H54 (cell line): ENCODE measurements at regions not wholly inside any gene's neighbourhood (a gene's known extent, or its start where the extent isn't known, plus 50 kb on each side); places are given as distances from the start of the nearest gene placed in this dataset.
"Not testable (repeated sequence)": the region's sequence is repeated elsewhere in the genome, so short reads cannot be mapped to it uniquely, and the experiment has no call there.

Experiments
- DNase-seq: peaks from one replicate; pipeline ENCODE4 v3.0.0; 2011; ENCODE audit warnings: low spot score, mixed read lengths; ENCODE audit not compliant: insufficient read length
- FAIRE-seq: peaks from 3 replicates; lab custom pipeline; 2011; peaks lifted over from hg19 to GRCh38; lab: Jason Lieb, UNC
- POLR2A ChIP-seq: IDR thresholded peaks from 2 replicates; pipeline ENCODE4 v1.6.1; 2011; ENCODE audit warnings: low read depth, mild to moderate bottlenecking, low read length

DNA sequence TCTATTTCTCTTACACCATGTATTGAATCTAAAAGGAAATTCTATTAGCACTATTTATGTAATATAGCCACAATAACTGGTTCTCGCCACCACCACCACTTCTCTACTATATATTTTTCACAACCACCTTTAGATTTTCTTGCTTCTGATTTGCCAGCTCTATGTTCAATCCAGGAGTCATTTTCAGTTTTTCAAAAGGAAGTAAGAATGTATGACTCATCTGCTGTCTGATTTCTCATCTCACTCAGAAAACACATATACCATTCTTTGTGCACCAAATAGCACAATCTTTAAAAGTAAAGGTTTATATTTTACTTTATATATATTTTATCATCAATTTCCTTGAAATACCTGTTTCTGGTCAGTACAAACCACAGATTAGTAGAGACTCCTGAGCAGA is 1127.5 kb downstream of the TAF11L14 start:
- FAIRE-seq (peak; percentile 95), DNase-seq (no peak)
- no peak for TF ChIP-seq POLR2A

DNA sequence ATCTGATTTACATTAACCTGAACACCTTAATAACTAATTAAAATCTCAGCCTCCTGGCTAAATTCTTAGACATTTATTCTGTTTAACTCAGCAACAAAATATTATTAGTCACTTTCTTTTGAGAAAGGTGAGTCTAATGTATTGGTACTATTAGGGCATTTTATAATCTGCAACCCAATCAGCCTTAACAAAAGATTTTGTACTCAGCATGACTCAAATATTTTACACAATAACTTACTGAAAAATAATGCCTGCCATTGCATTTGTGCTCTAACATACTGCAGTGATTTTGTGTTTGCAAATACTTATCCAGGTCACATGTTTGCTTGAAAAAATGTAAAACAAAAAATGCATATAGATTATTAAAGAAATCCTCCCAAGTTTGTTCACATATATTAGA is 1129.9 kb downstream of the TAF11L14 start:
- FAIRE-seq = no peak
- no peak for DNase-seq
- no peak for TF ChIP-seq POLR2A

DNA sequence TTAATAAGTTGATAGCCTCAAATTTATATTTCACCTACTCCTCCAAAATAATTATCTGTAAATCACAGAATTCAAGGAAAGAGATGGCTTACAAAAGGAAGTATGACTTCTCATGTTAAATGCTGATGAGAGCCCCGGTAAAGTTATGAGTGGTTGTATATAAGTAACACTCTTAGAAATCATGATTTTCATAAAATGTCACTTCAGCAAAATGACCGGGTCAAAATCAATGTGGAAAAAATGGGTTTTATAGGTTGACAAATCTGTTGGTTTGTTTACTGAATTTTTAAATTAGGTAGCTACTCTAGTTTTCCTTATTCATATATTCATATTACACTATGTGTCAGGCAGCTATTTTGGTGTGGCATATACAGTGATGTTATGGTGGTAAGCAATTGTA is 1131.0 kb downstream of the TAF11L14 start:
- no peak for TF ChIP-seq POLR2A
- FAIRE-seq = no peak
- DNase-seq = no peak

DNA sequence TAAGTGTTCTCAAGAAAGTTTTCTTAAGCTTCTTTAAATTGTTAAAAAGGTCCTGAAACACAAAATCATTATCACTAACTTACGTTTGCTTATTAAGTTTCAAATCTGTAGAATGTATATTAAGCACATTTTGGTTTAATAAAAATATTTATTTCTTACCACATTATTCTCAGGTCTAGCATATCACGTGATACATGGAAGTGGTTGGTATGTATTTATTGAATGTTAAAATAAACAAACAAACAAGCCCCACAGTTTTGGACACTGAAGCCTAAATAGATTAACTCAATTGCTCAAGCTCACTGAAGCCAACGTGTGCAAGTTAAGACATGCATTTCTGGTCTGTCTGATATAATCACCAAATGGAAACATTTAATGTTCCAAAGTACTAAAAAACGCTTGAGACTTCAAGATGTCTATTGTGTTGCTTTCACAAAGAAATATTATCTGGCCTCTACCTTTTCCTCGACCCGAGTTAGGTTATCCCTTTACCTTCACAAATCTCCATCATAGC is 1136.9 kb downstream of the TAF11L14 start:
- TF ChIP-seq POLR2A = no peak
- DNase-seq (no peak), FAIRE-seq (peak; percentile 69)

DNA sequence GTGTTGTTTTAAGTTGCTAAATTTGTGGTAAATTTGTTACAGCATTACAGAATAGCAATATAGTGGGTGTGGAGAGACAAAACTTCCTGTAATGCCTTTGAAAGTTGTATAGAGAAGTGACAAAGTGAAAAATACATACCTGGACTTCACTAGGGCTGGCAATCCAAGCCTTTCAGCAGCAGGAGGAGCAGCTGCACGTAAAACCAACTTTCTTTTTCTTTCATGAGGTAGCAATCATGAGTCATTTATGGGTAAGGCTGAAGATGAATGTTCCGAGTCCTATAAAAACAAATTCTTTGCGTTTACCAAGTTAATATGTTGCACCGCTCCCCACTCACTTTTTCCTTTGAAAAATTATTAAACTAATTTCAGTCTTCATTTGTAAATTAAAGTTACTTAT is 1138.2 kb downstream of the TAF11L14 start:
- TF ChIP-seq POLR2A = no peak
- FAIRE-seq (peak; percentile 97), DNase-seq (no peak)

DNA sequence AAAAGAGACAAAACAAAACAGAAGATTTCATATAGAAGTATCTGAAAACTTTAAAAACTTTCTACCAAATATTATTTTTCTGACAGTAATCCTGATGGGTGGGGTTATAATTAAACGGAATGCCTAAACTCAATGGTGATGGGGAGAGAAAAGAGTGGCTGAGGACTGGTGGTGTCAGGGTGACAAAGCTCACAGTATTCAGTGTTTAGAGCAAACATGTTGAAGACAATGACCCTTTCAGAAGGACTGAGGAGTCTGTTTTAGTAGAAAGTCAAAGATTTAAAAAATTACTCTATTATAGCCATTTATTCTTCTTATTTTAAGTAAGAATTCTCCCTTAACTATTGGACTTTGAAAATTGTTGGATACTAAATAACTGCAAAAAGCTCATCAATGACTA is 1144.0 kb downstream of the TAF11L14 start:
- FAIRE-seq (no peak), DNase-seq (no peak)
- no peak for TF ChIP-seq POLR2A

DNA sequence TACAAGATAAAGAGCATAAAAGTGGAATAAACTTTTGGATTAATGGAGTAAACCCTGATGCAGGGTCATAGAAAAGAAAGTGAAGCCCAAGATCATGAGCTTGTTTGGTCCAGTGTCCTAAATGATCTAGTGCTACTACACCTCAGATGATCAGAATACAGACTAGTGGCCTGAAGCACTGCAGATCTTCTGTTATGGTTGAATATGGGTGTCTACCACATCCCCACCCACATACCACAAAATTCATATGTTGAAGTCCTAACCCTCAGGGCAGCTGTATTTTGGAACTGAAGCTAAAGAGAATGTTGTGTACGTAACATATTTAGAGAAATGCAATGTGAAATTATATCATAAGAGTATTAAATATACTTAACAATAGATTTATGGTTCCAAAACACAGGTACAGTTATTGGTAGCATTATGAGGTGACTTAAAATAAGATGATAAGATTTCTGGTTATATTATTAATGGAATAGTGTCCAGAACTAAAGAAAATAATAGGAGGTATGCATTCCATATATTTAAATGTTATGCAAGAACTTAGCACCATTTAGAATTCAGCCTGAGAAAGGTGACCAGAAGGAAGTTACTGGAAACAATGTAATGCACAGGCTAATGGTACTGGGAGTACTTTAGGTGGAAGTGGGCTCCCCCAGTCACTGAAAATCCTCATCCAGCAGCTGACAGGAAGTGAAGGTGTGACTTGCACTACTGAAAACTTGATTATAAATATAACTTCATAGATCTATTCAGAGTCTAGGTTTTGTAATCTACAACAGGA is 1155.1 kb downstream of the TAF11L14 start:
- FAIRE-seq (no peak), DNase-seq (no peak)
- TF ChIP-seq POLR2A = no peak

DNA sequence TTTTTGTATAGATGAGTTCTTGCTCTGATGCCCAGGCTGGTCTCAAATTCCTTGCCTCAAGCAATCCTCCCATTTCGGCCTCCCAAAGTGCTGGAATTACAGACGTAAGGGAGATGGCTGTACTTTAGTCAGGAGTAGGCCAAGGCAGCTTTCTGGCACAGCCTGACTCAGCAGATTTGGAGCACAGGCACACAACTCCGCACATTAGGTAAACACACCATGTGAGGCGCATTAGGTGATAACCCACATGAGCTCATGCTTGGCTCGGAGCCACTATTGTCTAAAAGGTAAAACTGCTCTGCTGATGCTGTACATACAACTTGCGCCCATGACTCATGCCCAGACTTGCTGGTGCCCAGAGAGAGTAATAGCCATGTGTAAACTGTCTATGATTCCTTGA is 1157.9 kb downstream of the TAF11L14 start:
- DNase-seq (peak; percentile 15), FAIRE-seq (peak; percentile 98)
- no peak for TF ChIP-seq POLR2A

DNA sequence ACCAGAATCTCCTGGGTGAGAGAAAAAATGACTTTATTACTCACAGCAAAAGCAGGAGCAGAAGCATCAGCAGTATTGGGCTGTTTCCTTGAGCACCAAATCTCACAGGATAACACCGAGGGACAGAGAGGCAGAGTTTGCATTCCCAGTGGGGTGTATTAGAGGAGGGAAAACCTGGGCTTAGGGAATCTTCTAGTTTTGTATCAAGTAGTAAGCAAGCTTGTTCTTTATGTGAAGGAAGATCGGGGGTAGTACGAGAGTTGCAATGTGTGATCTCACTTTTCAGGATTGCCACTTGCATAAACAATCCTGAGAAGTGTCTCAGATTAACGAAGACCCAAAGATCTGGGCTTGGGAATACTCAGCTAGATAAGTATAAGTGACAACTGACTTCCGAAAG is 1163.0 kb downstream of the TAF11L14 start:
- FAIRE-seq (peak; percentile 57), DNase-seq (no peak)
- no peak for TF ChIP-seq POLR2A

DNA sequence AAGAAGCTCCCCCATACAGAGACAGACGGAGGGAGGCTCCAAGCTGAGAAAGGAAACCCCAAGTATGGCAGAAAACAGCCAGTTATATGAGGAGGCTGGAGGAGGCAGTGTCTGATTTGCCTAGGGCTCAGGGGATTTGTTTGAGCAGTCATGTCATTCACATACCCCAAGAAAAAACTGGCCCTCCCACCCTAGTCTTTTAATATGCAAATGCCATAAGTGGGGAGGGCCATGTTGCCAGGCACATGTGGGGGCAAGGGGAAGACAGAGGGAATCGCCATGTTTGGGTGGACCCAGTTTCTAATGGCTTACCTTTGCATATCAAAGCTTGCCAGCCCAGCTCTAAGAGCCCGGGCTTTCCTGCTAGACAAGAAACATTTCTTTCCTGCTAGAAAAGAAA is 1163.8 kb downstream of the TAF11L14 start:
- TF ChIP-seq POLR2A = no peak
- no peak for DNase-seq
- FAIRE-seq = no peak

DNA sequence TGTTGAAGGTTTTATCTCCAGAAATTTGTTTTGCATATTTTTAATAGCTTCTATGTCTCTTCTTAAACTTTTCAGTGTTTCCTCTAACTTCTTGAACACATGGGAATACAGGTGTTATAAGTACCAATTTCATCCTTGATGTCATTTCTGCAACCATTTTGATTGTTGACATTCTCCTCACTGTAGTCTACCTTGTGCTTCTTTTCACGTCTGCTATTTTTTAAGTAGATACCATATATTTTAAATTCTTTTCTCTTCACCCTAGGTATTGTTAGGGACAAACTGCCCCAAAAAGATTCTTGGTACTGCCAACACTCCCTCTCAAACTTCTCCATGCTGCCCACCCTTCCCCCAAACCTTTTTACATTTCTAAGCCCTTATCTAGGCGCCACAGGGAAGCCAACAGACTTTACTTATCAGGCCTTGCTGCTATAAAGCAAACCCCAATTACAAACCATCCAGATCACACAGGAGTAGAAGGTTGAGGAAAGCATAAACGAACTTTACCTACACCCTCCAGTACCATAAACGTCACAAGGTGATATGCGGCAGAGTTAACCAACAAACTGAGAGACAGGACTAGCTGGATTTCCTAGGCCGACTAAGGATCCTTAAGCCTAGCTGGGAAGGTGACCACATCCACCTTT is 1165.3 kb downstream of the TAF11L14 start:
- no peak for TF ChIP-seq POLR2A
- FAIRE-seq (no peak), DNase-seq (no peak)

DNA sequence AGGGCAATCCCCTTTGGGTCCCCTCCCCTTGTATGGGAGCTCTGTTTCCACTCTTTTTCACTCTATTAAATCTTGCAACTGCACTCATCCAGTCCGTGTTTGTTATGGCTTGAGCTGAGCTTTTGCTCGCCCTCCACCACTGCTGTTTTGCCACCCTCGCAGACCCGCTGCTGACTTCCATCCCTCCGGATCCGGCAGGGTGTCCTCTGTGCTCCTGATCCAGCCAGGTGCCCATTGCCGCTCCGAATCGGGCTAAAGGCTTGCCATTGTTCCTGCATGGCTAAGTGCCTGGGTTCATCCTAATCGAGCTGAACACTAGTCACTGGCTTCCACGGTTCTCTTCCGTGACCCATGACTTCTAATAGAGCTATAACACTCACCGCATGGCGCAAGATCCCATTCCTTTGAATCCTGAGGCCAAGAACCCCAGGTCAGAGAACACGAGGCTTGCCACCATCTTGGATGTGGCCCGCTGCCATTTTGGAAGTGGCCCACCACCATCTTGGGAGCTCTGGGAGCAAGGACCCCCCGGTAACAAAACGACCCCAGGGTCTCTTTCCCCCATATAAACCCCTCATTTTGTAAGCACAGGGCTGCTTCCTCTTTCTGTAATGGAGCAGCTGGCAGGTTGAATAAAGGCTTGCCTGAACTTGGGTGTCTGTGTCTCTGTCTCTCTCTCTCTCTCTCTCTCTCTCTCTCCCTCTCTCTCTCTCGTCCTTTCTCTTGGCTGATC is 1166.2 kb downstream of the TAF11L14 start:
- FAIRE-seq = no peak
- TF ChIP-seq POLR2A = no peak

DNA sequence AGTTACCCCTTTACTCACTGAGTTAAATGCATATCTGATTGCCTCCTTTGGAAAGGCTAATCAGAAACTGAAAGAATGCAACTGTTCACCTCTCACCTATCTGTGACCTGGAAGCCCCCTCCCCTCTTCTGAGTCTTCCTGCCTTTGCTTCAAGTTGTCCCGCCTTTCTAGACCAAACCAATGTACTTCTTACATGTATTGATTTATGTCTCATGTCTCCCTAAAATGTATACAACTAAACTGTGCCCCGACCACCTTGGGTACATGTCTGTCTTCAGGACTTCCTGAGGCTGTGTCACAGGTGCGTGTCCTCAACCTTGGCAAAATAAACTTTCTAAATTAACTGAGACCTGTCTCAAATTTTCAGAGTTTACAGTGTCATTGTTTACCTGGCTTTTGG is 1167.2 kb downstream of the TAF11L14 start:
- DNase-seq, FAIRE-seq: not testable (repeated sequence)

More for the DNA sequence above, 1166.2 kb downstream of the TAF11L14 start:
- no peak for DNase-seq

DNA sequence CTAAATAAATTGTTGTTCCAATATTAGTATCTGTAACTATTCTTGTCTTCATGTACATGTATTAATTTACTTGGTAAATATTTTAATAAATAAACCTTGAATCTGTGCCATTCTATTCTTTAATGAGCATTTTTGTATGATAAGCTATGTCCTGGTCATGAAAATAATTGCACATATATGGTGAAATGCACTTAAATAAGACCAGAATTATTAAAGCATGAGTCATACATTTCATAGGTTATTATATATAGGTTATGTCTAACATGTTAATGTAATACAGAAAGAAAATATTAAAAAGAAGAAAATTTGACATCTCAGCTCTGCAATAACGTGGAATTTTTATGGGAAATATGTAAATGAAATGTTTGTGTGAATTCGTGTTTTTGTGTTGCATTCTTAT is 1168.1 kb downstream of the TAF11L14 start:
- no peak for TF ChIP-seq POLR2A
- DNase-seq (no peak), FAIRE-seq (no peak)
